H54 (cell line): ENCODE measurements at regions not wholly inside any gene's neighbourhood (a gene's known extent, or its start where the extent isn't known, plus 50 kb on each side); places are given as distances from the start of the nearest gene placed in this dataset.

Source experiments
- DNase-seq: peaks from one replicate; pipeline ENCODE4 v3.0.0; 2011; ENCODE audit warnings: low spot score, mixed read lengths; ENCODE audit not compliant: insufficient read length
- FAIRE-seq: peaks from 3 replicates; lab custom pipeline; 2011; peaks lifted over from hg19 to GRCh38; lab: Jason Lieb, UNC
- POLR2A ChIP-seq: IDR thresholded peaks from 2 replicates; pipeline ENCODE4 v1.6.1; 2011; ENCODE audit warnings: low read depth, mild to moderate bottlenecking, low read length

DNA sequence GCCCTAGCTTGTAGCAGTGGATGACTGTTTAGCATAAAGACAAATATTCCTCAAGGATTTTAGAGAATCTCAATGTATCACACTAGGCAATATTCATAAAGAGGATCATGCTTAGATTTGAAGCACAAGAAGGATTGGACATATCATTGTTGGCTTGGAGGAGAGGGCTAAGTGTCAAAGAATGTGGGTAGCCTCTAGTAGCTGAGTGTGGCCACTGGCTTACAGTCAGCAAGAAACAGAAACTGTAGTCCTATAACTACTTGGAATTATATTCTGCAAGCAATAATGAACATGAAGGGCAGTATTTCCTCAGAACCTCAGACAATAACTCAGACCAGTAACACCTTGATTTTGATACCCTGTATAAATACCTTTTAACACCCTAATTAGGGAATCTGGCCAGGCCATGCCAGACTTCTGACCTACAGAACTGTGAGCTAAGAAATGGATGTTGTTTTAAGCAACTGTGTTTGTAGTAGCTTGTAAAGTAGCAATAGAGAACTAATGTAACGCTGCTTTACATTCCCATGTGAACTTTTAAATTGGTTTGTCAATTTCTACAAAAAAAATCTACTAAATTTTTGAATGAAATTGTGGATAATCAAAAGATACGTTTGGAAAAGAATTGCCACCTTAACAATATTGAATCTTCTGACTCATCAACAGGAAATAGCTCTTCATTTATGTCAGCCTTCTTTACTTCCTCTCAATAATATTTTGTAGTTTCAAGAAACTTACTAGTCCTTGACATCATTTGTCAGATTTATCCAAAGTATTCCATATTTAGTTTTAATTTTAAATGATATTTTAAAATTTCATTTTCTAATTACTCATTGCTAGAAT, 65.2 kb upstream of the RSPO3 start:
- DNase-seq (no peak), FAIRE-seq (peak; percentile 43)
- no peak for TF ChIP-seq POLR2A

DNA sequence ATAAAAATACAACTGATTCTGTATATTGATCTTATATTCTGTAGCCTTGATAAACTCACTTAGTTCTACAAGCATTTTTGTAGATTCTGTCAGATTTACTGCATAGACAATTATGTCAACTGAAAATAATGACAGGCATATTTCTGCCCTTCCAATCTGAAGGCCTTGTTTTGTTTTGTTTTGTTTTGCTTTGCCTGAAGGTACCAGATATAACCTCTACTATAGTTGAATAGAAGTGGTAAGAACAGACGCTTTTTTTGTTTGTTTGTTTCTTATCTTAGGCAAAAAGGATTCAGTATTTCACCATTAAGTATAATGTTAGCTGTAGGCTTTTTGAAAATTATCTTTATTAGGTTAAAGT, 64.6 kb upstream of the RSPO3 start:
- FAIRE-seq (no peak), DNase-seq (no peak)
- TF ChIP-seq POLR2A: no peak

DNA sequence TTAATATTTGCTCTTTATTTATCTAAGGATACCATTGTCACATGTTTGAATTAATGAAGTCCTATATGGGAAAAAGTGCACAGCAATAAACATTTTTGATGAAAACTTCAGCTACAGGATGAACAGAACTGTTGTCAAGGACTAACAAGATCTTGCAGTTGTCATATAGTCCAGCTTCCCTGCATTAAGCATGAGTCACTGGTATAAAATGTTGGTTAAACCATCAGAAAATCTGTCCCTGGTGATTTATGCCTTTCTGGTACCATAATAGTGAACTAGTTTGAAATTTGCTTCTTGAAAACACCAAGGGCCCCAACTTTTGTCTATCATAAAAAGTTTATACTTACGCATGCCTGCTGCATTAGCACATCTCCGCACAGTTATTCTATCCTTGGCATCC, 60.4 kb upstream of the RSPO3 start:
- DNase-seq (no peak), FAIRE-seq (no peak)
- no peak for TF ChIP-seq POLR2A

DNA sequence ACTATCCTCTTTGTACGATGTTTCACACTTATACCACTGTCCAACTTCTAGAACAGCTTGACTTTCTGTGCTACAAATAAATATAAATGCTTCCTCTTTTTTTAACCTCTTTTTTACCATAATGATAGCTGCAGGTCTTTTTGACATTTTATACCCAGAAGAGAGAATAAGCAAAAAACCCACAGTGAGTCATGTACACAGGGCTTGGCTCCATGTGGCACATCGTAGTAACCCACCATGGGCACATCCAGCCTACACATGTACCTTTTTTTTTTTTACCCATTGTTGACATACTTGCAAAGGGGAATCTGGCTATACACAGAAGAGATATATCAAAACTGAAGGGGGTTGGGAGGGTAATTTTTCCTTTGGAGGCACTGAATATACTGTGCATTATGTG, 59.5 kb upstream of the RSPO3 start:
- no peak for FAIRE-seq
- no peak for DNase-seq
- TF ChIP-seq POLR2A: no peak
